B cell (primary cell): ENCODE measurements at regions not wholly inside any gene's neighbourhood (a gene's known extent, or its start where the extent isn't known, plus 50 kb on each side); places are given as distances from the start of the nearest gene placed in this dataset.

Source experiments
- ATAC-seq: fragments of 200-7000 bp; cut with Tn5 transposase; one replicate; pipeline ENCODE4 v1.10.0; 2021; ENCODE audit warnings: low read depth, mild to moderate bottlenecking, moderate number of reproducible peaks, moderate library complexity
- CTCF ChIA-PET: fragments of 350-600 bp; sonication (Branson Sonifier 250); formaldehyde crosslinking; loops from one replicate; lab custom pipeline; 2021; ENCODE audit warnings: antibody characterized with exemption, inconsistent platforms; lab: Charles Lee
- POLR2A ChIA-PET: fragments of 350-600 bp; sonication (Branson Sonifier 250); formaldehyde crosslinking; loops from one replicate; lab custom pipeline; 2021; ENCODE audit warnings: antibody characterized with exemption; lab: Charles Lee
- DNase-seq: peaks from one replicate; pipeline ENCODE4 v3.0.0; 2013
- H2AFZ ChIP-seq: 2 replicates; pipeline ENCODE4 v1.6.1; 2012; ENCODE audit warnings: mild to moderate bottlenecking, low read depth, low read length; ENCODE audit not compliant: insufficient read depth, poor library complexity, severe bottlenecking
- H3K27ac ChIP-seq, 2 donors: 1 replicate in 1 of 2; 2 replicates in 1 of 2; pipeline ENCODE4 v1.5.1; 2012 to 2013; ENCODE audit warnings: low read length in 2 of 2, mild to moderate bottlenecking in 2 of 2, moderate library complexity in 1 of 2
- H3K27me3 ChIP-seq, 4 experiments: fragments of 200-600 bp in 1 of 4; sonication (generic) in 1 of 4; replicated peaks in 1 of 4; 1 replicate in 2 of 4; 2 replicates in 2 of 4; pipeline versions ENCODE4 v1.6.1 to v1.7.0; 2013 to 2016; ENCODE audit warnings: low read length in 3 of 4, mild to moderate bottlenecking in 2 of 4, mixed read lengths in 1 of 4, moderate library complexity in 1 of 4; ENCODE audit not compliant: insufficient read depth in 4 of 4, control insufficient read depth in 3 of 4; ENCODE audit errors: control extremely low read depth in 1 of 4
- H3K36me3 ChIP-seq, 2 experiments: replicated peaks in 1 of 2; 1 replicate in 1 of 2; 2 replicates in 1 of 2; pipeline versions ENCODE4 v1.6.1 to v1.7.1; 2013; ENCODE audit warnings: low read length in 1 of 2; ENCODE audit not compliant: insufficient read depth in 2 of 2, control insufficient read depth in 1 of 2; ENCODE audit errors: control extremely low read depth in 1 of 2, extremely low read depth in 1 of 2
- H3K4me1 ChIP-seq, 2 donors: fragments of 200-600 bp in 1 of 2; sonication (generic) in 1 of 2; 1 replicate in 1 of 2; 2 replicates in 1 of 2; pipeline versions ENCODE4 v1.5.1 to v1.6.1; 2013 to 2017; ENCODE audit warnings: low read length in 2 of 2; ENCODE audit not compliant: control insufficient read depth in 2 of 2, insufficient read depth in 2 of 2
- H3K4me2 ChIP-seq: replicated peaks from 2 replicates; pipeline ENCODE3; 2012; ENCODE audit warnings: mild to moderate bottlenecking, low read depth, low read length; ENCODE audit not compliant: poor library complexity, severe bottlenecking
- H3K4me3 ChIP-seq, 5 experiments: fragments of 200-600 bp in 1 of 5; sonication (generic) in 1 of 5; 1 replicate in 3 of 5; 2 replicates in 2 of 5; pipeline versions ENCODE4 v1.5.1 to v1.7.0; 2011 to 2016; ENCODE audit warnings: low read length in 4 of 5, mild to moderate bottlenecking in 4 of 5, low read depth in 2 of 5, control low read depth in 1 of 5, moderate library complexity in 1 of 5; ENCODE audit not compliant: insufficient read depth in 1 of 5; ENCODE audit errors: control extremely low read depth in 1 of 5, extremely low read depth in 1 of 5
- H3K79me2 ChIP-seq: fragments of 200-600 bp; sonication (generic); one replicate; pipeline ENCODE4 v1.6.0; 2016; ENCODE audit warnings: low read length; ENCODE audit not compliant: control insufficient read depth, insufficient read depth
- H3K9ac ChIP-seq: fragments of 200-600 bp; sonication (generic); 2 replicates; pipeline ENCODE4 v1.6.1; 2017; ENCODE audit warnings: mild to moderate bottlenecking, low read length, moderate library complexity
- H3K9me3 ChIP-seq, 3 donors: one replicate each; pipeline versions ENCODE4 v1.6.1 to v1.7.1; 2013; ENCODE audit warnings: low read length in 2 of 3; ENCODE audit not compliant: control insufficient read depth in 2 of 3, insufficient read depth in 1 of 3; ENCODE audit errors: control extremely low read depth in 1 of 3
- H4K20me1 ChIP-seq: 2 replicates; pipeline ENCODE4 v1.6.0; 2012; ENCODE audit warnings: mild to moderate bottlenecking, low read length; ENCODE audit not compliant: insufficient read depth, control insufficient read depth, poor library complexity, severe bottlenecking
- H3K27ac Mint-ChIP-seq: one replicate; pipeline ENCODE4 v1.8.0; 2021; ENCODE audit warnings: mixed read lengths
- H3K27me3 Mint-ChIP-seq: one replicate; pipeline ENCODE4 v1.8.0; 2021; ENCODE audit warnings: mixed read lengths
- H3K4me1 Mint-ChIP-seq: one replicate; pipeline ENCODE4 v1.8.0; 2021; ENCODE audit warnings: mixed read lengths
- H3K4me3 Mint-ChIP-seq: one replicate; pipeline ENCODE4 v1.8.0; 2021; ENCODE audit warnings: mixed read lengths
- H3K9me3 Mint-ChIP-seq: one replicate; pipeline ENCODE4 v1.8.0; 2022; ENCODE audit warnings: mixed read lengths; ENCODE audit not compliant: insufficient read depth
- EZH2 ChIP-seq: IDR thresholded peaks from 2 replicates; pipeline ENCODE4 v1.6.1; 2012; ENCODE audit warnings: borderline replicate concordance, low read depth, mild to moderate bottlenecking, moderate library complexity, low read length; ENCODE audit not compliant: insufficient read depth, poor library complexity, severe bottlenecking
- WGBS: methylation state at CpG from one replicate; pipeline ENCODE4 v1.1.5; 2013; ENCODE audit warnings: missing lambda C conversion rate; ENCODE audit not compliant: insufficient coverage; 5-methylcytosine and 5-hydroxymethylcytosine counted together
- intact Hi-C: fragments of 100-400 bp; cut with micrococcal nuclease; formaldehyde crosslinking; loops from one replicate; pipeline ENCODE4 v1.10.0; 2022
- TF ChIP-seq, protein P1 (sequence below): fragments of 200-600 bp; IDR thresholded peaks from one replicate; pipeline ENCODE4 v1.8.0; 2022; ENCODE audit warnings: antibody characterized with exemption, mild to moderate bottlenecking

GRCh38 chr1:217360510-217360909, 270.4 kb downstream of the GPATCH2 start:
- no peaks in the 10 kb centered on the region for H3K4me1 ChIP-seq
- Mint-ChIP-seq H3K9me3 (no peaks in the 10 kb centered on the region), H3K4me1 (no peaks in the 10 kb centered on the region), H3K27me3 (no peaks in the 10 kb centered on the region), H3K4me3 (no peak overlapping the region), H3K27ac (no peak overlapping the region)
- WGBS: 80% methylated on average over 2 of the region's 4 CpGs
- H3K9me3 ChIP-seq: no peaks in the 10 kb centered on the region
- H2AFZ ChIP-seq: no peak overlapping the region
- TF ChIP-seq, protein P1, sequence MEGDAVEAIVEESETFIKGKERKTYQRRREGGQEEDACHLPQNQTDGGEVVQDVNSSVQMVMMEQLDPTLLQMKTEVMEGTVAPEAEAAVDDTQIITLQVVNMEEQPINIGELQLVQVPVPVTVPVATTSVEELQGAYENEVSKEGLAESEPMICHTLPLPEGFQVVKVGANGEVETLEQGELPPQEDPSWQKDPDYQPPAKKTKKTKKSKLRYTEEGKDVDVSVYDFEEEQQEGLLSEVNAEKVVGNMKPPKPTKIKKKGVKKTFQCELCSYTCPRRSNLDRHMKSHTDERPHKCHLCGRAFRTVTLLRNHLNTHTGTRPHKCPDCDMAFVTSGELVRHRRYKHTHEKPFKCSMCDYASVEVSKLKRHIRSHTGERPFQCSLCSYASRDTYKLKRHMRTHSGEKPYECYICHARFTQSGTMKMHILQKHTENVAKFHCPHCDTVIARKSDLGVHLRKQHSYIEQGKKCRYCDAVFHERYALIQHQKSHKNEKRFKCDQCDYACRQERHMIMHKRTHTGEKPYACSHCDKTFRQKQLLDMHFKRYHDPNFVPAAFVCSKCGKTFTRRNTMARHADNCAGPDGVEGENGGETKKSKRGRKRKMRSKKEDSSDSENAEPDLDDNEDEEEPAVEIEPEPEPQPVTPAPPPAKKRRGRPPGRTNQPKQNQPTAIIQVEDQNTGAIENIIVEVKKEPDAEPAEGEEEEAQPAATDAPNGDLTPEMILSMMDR: no peak
- no peak for TF ChIP-seq EZH2
- no peaks in the 10 kb centered on the region for H3K79me2 ChIP-seq
- no peaks in the 10 kb centered on the region for H3K27me3 ChIP-seq
- H3K4me3 ChIP-seq: no peak overlapping the region
- ChIA-PET CTCF (no interaction called here), POLR2A (no interaction called here)
- DNase-seq (no peak), ATAC-seq (no peak)
- intact Hi-C loops: no loop called here
- no peak overlapping the region for H3K9ac ChIP-seq
- H3K36me3 ChIP-seq: no peaks in the 10 kb centered on the region
- H3K4me2 ChIP-seq: no peak overlapping the region
- H4K20me1 ChIP-seq: no peaks in the 10 kb centered on the region
- no peak overlapping the region for H3K27ac ChIP-seq

GRCh38 chr1:217354895-217355294, 276.0 kb downstream of the GPATCH2 start:
- CTCF ChIA-PET: no interaction called here
- no peak for ATAC-seq

More at GRCh38 chr1:217354895-217355294, 276.0 kb downstream of the GPATCH2 start:
- TF ChIP-seq EZH2: no peak
- TF ChIP-seq, protein P1: no peak
- Histone ChIP-seq H3K9me3 (no peaks in the 10 kb centered on the region), H4K20me1 (no peaks in the 10 kb centered on the region), H3K27ac (no peak overlapping the region), H3K4me1 (no peaks in the 10 kb centered on the region), H3K79me2 (no peaks in the 10 kb centered on the region), H3K9ac (no peak overlapping the region), H3K4me2 (no peak overlapping the region), H3K36me3 (no peaks in the 10 kb centered on the region), H3K27me3 (no peaks in the 10 kb centered on the region), H2AFZ (no peak overlapping the region), H3K4me3 (no peak overlapping the region)
- no peak for DNase-seq
- POLR2A ChIA-PET: no interaction called here
- Mint-ChIP-seq H3K27ac (no peak overlapping the region), H3K4me3 (no peak overlapping the region), H3K27me3 (peaks cover 3% of the 10 kb centered on the region), H3K4me1 (no peaks in the 10 kb centered on the region), H3K9me3 (no peaks in the 10 kb centered on the region)
- WGBS: 100% methylated on average over 2 of the region's 3 CpGs
- intact Hi-C loops: no loop called here
